GM12891 (cell line): ENCODE measurements at regions not wholly inside any gene's neighbourhood (a gene's known extent, or its start where the extent isn't known, plus 50 kb on each side); places are given as distances from the start of the nearest gene placed in this dataset.
"Not testable (repeated sequence)": the region's sequence is repeated elsewhere in the genome, so short reads cannot be mapped to it uniquely, and the experiment has no call there.

Experiments used
- DNase-seq: peaks from one replicate; pipeline ENCODE4 v3.0.0; 2011; ENCODE audit warnings: low spot score; ENCODE audit not compliant: insufficient read length
- FAIRE-seq: peaks from 2 replicates; lab custom pipeline; 2011; peaks lifted over from hg19 to GRCh38; lab: Jason Lieb, UNC
- PAX5 ChIP-seq: IDR thresholded peaks from 2 replicates; pipeline ENCODE4 v1.6.1; 2011; ENCODE audit warnings: low read length, moderate library complexity, mild to moderate bottlenecking; ENCODE audit not compliant: insufficient read depth, severe bottlenecking
- POLR2A ChIP-seq: IDR thresholded peaks from 2 replicates; pipeline ENCODE4 v1.6.1; 2011; ENCODE audit warnings: low read depth, low read length, control low read depth
- POLR2AphosphoS5 ChIP-seq: IDR thresholded peaks from 2 replicates; pipeline ENCODE4 v1.6.1; 2011; ENCODE audit warnings: low read depth, low read length, control low read depth
- POU2F2 ChIP-seq: IDR thresholded peaks from 2 replicates; pipeline ENCODE4 v1.6.1; 2011; ENCODE audit warnings: low read depth, mild to moderate bottlenecking, control low read depth, low read length, moderate library complexity
- SPI1 ChIP-seq: IDR thresholded peaks from 2 replicates; pipeline ENCODE4 v1.6.1; 2011; ENCODE audit warnings: low read depth, low read length, control low read depth
- TAF1 ChIP-seq: IDR thresholded peaks from 2 replicates; pipeline ENCODE4 v1.6.1; 2011; ENCODE audit warnings: low read depth, low read length, control low read depth

GRCh38 chr6:103838457-103838856, 1021.3 kb downstream of the HACE1 start:
- FAIRE-seq (no peak), DNase-seq (no peak)
- TF ChIP-seq TAF1 (no peak), POU2F2 (no peak), POLR2A (no peak), PAX5 (no peak), POLR2AphosphoS5 (no peak), SPI1 (no peak)

GRCh38 chr6:103826209-103826608, 1033.5 kb downstream of the HACE1 start:
- DNase-seq (no peak), FAIRE-seq (no peak)
- TF ChIP-seq PAX5 (no peak), POU2F2 (no peak), TAF1 (no peak), POLR2AphosphoS5 (no peak), POLR2A (no peak), SPI1 (no peak)

GRCh38 chr6:103820148-103820547, 1039.6 kb downstream of the HACE1 start:
- TF ChIP-seq PAX5 = no peak
- TF ChIP-seq SPI1 = no peak
- no peak for TF ChIP-seq POU2F2
- no peak for TF ChIP-seq POLR2AphosphoS5
- no peak for TF ChIP-seq TAF1
- TF ChIP-seq POLR2A = no peak
- FAIRE-seq = no peak

GRCh38 chr6:103819509-103819908, 1040.2 kb downstream of the HACE1 start:
- TF ChIP-seq SPI1 (no peak), TAF1 (no peak), POLR2AphosphoS5 (no peak), PAX5 (no peak)
- FAIRE-seq = no peak
- DNase-seq = no peak

More at GRCh38 chr6:103820148-103820547, 1039.6 kb downstream of the HACE1 start:
- DNase-seq = no peak

- TF ChIP-seq POLR2A = no peak
- TF ChIP-seq SPI1 = no peak
- no peak for TF ChIP-seq PAX5
- TF ChIP-seq POU2F2 = no peak
- no peak for TF ChIP-seq TAF1
- DNase-seq (no peak), FAIRE-seq (no peak)
Measured at GRCh38 chr6:103812970-103813369, 1046.7 kb downstream of the HACE1 start.

- DNase-seq, FAIRE-seq: not testable (repeated sequence)
Measured at GRCh38 chr6:103801901-103802479, 1057.7 kb downstream of the HACE1 start.

GRCh38 chr6:103799971-103800670, 1059.6 kb downstream of the HACE1 start:
- TF ChIP-seq PAX5 = no peak
- TF ChIP-seq POU2F2 = no peak
- TF ChIP-seq POLR2A = no peak
- no peak for TF ChIP-seq SPI1
- TF ChIP-seq POLR2AphosphoS5 = no peak
- TF ChIP-seq TAF1 = no peak
- FAIRE-seq (no peak), DNase-seq (no peak)

- TF ChIP-seq TAF1 (no peak), POLR2AphosphoS5 (no peak), POU2F2 (no peak), PAX5 (no peak), SPI1 (no peak), POLR2A (no peak)
- no peak for FAIRE-seq
- DNase-seq = no peak
Measured at GRCh38 chr6:103798166-103798565, 1061.6 kb downstream of the HACE1 start.

GRCh38 chr6:103797738-103798137, 1062.0 kb downstream of the HACE1 start:
- FAIRE-seq (no peak), DNase-seq (no peak)
- TF ChIP-seq SPI1 (no peak), POLR2AphosphoS5 (no peak), POLR2A (no peak), POU2F2 (no peak), PAX5 (no peak), TAF1 (no peak)

GRCh38 chr6:103791458-103791857, 1068.3 kb downstream of the HACE1 start:
- FAIRE-seq (no peak), DNase-seq (no peak)
- TF ChIP-seq POLR2AphosphoS5 (no peak), POU2F2 (no peak), PAX5 (no peak), POLR2A (no peak), SPI1 (no peak), TAF1 (no peak)
